ENCODE measurements at regions not wholly inside any gene's neighbourhood (a gene's known extent, or its start where the extent isn't known, plus 50 kb on each side); places are given as distances from the start of the nearest gene placed in this dataset.
A peak's percentile ranks its signal among the peaks of the same experiment; 100 is the strongest.
"Not testable (repeated sequence)": the region's sequence is repeated elsewhere in the genome, so short reads cannot be mapped to it uniquely, and the experiment has no call there.

GRCh38 chr6:74408844-74409243, 712.8 kb downstream of the CD109 start:
- H3K9me3 Mint-ChIP-seq (ENCODE audit: unreplicated experiment) = peaks cover 4% of the 10 kb centered on the region
- no peaks in the 10 kb centered on the region for H3K4me1 ChIP-seq (ENCODE audit: insufficient read depth, low read length)
- no peaks in the 10 kb centered on the region for H3K27me3 ChIP-seq (ENCODE audit: insufficient read depth, low read length)
- no peak overlapping the region for H3K27ac Mint-ChIP-seq (ENCODE audit: unreplicated experiment)
- no peaks in the 10 kb centered on the region for H3K36me3 Mint-ChIP-seq (ENCODE audit: low read depth, unreplicated experiment)
- H3K9ac ChIP-seq (ENCODE audit: low read length) = no peak overlapping the region
- no peak overlapping the region for H3K27ac ChIP-seq (ENCODE audit: low read depth, low read length)
- DNase-seq (ENCODE audit: low read depth) (peak; percentile 1), FAIRE-seq (no peak)
- peaks cover 2% of the 10 kb centered on the region for H3K4me1 Mint-ChIP-seq (ENCODE audit: low read depth, unreplicated experiment)
- TF ChIP-seq EZH2 (IDR thresholded peaks at IDR 0.05; ENCODE audit: insufficient read depth, low read length) (no peak), CTCF (IDR thresholded peaks at IDR 0.05; ENCODE audit: insufficient read depth, low read depth, low read length) (no peak)
- H4K20me1 ChIP-seq (ENCODE audit: insufficient read depth, low read length) = no peaks in the 10 kb centered on the region
- no peak overlapping the region for H3K4me3 ChIP-seq (ENCODE audit: insufficient read depth, low read depth, low read length)
- no peaks in the 10 kb centered on the region for H3K9me3 ChIP-seq (ENCODE audit: insufficient read depth, low read depth, low read length)
- no peak overlapping the region for H2AFZ ChIP-seq (ENCODE audit: low read depth, low read length)
- H3K4me3 Mint-ChIP-seq (ENCODE audit: unreplicated experiment) = no peak overlapping the region
- no peaks in the 10 kb centered on the region for H3K36me3 ChIP-seq (ENCODE audit: insufficient read depth, low read length)
- H3K27me3 Mint-ChIP-seq (ENCODE audit: low read depth, unreplicated experiment) = no peaks in the 10 kb centered on the region
- no peak overlapping the region for H3K4me2 ChIP-seq (ENCODE audit: low read length)
- no peaks in the 10 kb centered on the region for H3K79me2 ChIP-seq (ENCODE audit: insufficient read depth, low read length)

- no peaks in the 10 kb centered on the region for H3K4me1 Mint-ChIP-seq (ENCODE audit: low read depth, unreplicated experiment)
- no peaks in the 10 kb centered on the region for H3K36me3 Mint-ChIP-seq (ENCODE audit: low read depth, unreplicated experiment)
- H2AFZ ChIP-seq (ENCODE audit: low read depth, low read length) = no peak overlapping the region
- H3K4me2 ChIP-seq (ENCODE audit: low read length) = no peak overlapping the region
- H3K27me3 Mint-ChIP-seq (ENCODE audit: low read depth, unreplicated experiment) = no peaks in the 10 kb centered on the region
- no peak overlapping the region for H3K27ac ChIP-seq (ENCODE audit: low read depth, low read length)
- H3K9ac ChIP-seq (ENCODE audit: low read length) = no peak overlapping the region
- no peaks in the 10 kb centered on the region for H3K27me3 ChIP-seq (ENCODE audit: insufficient read depth, low read length)
- FAIRE-seq = no peak
- no peak overlapping the region for H3K27ac Mint-ChIP-seq (ENCODE audit: unreplicated experiment)
- no peaks in the 10 kb centered on the region for H3K9me3 ChIP-seq (ENCODE audit: insufficient read depth, low read depth, low read length)
- TF ChIP-seq CTCF (IDR thresholded peaks at IDR 0.05; ENCODE audit: insufficient read depth, low read depth, low read length) (no peak), EZH2 (IDR thresholded peaks at IDR 0.05; ENCODE audit: insufficient read depth, low read length) (no peak)
- no peak overlapping the region for H3K4me3 ChIP-seq (ENCODE audit: insufficient read depth, low read depth, low read length)
- no peaks in the 10 kb centered on the region for H4K20me1 ChIP-seq (ENCODE audit: insufficient read depth, low read length)
- H3K9me3 Mint-ChIP-seq (ENCODE audit: unreplicated experiment) = peaks cover 4% of the 10 kb centered on the region
- no peaks in the 10 kb centered on the region for H3K4me1 ChIP-seq (ENCODE audit: insufficient read depth, low read length)
- H3K36me3 ChIP-seq (ENCODE audit: insufficient read depth, low read length) = no peaks in the 10 kb centered on the region
- DNase-seq (ENCODE audit: low read depth) = peak; percentile 43
- no peaks in the 10 kb centered on the region for H3K79me2 ChIP-seq (ENCODE audit: insufficient read depth, low read length)
- H3K4me3 Mint-ChIP-seq (ENCODE audit: unreplicated experiment) = no peak overlapping the region
Observed at GRCh38 chr6:74404366-74404765, 708.4 kb downstream of the CD109 start.

GRCh38 chr6:74402781-74403180, 706.8 kb downstream of the CD109 start:
- Histone ChIP-seq H3K9me3 (ENCODE audit: insufficient read depth, low read depth, low read length) (no peaks in the 10 kb centered on the region), H3K36me3 (ENCODE audit: insufficient read depth, low read length) (no peaks in the 10 kb centered on the region), H4K20me1 (ENCODE audit: insufficient read depth, low read length) (no peaks in the 10 kb centered on the region), H3K4me2 (ENCODE audit: low read length) (no peak overlapping the region), H3K9ac (ENCODE audit: low read length) (no peak overlapping the region), H3K4me3 (ENCODE audit: insufficient read depth, low read depth, low read length) (no peak overlapping the region), H3K4me1 (ENCODE audit: insufficient read depth, low read length) (no peaks in the 10 kb centered on the region), H3K27ac (ENCODE audit: low read depth, low read length) (no peak overlapping the region), H2AFZ (ENCODE audit: low read depth, low read length) (no peak overlapping the region), H3K79me2 (ENCODE audit: insufficient read depth, low read length) (no peaks in the 10 kb centered on the region), H3K27me3 (ENCODE audit: insufficient read depth, low read length) (no peaks in the 10 kb centered on the region)
- FAIRE-seq (no peak), DNase-seq (ENCODE audit: low read depth) (no peak)
- TF ChIP-seq CTCF (IDR thresholded peaks at IDR 0.05; ENCODE audit: insufficient read depth, low read depth, low read length) = no peak
- TF ChIP-seq EZH2 (IDR thresholded peaks at IDR 0.05; ENCODE audit: insufficient read depth, low read length) = no peak
- Mint-ChIP-seq H3K27ac (ENCODE audit: unreplicated experiment) (no peak overlapping the region), H3K4me3 (ENCODE audit: unreplicated experiment) (no peak overlapping the region), H3K36me3 (ENCODE audit: low read depth, unreplicated experiment) (no peaks in the 10 kb centered on the region), H3K27me3 (ENCODE audit: low read depth, unreplicated experiment) (no peaks in the 10 kb centered on the region), H3K4me1 (ENCODE audit: low read depth, unreplicated experiment) (no peaks in the 10 kb centered on the region), H3K9me3 (ENCODE audit: unreplicated experiment) (peaks cover 4% of the 10 kb centered on the region)

- not testable (repeated sequence) for H3K27ac ChIP-seq (ENCODE audit: low read depth, low read length); H3K27ac Mint-ChIP-seq (ENCODE audit: unreplicated experiment); H3K4me1 Mint-ChIP-seq (ENCODE audit: low read depth, unreplicated experiment); H3K4me1 ChIP-seq (ENCODE audit: insufficient read depth, low read length); H3K4me3 Mint-ChIP-seq (ENCODE audit: unreplicated experiment); H3K36me3 Mint-ChIP-seq (ENCODE audit: low read depth, unreplicated experiment); H2AFZ ChIP-seq (ENCODE audit: low read depth, low read length); H3K27me3 Mint-ChIP-seq (ENCODE audit: low read depth, unreplicated experiment); H3K4me2 ChIP-seq (ENCODE audit: low read length); H3K27me3 ChIP-seq (ENCODE audit: insufficient read depth, low read length); FAIRE-seq; H3K36me3 ChIP-seq (ENCODE audit: insufficient read depth, low read length); DNase-seq (ENCODE audit: low read depth); H3K79me2 ChIP-seq (ENCODE audit: insufficient read depth, low read length); H3K4me3 ChIP-seq (ENCODE audit: insufficient read depth, low read depth, low read length); H3K9ac ChIP-seq (ENCODE audit: low read length); H3K9me3 ChIP-seq (ENCODE audit: insufficient read depth, low read depth, low read length); H4K20me1 ChIP-seq (ENCODE audit: insufficient read depth, low read length)
- peaks cover 15% of the 10 kb centered on the region for H3K9me3 Mint-ChIP-seq (ENCODE audit: unreplicated experiment)
Observed at GRCh38 chr6:74378437-74378836, 682.4 kb downstream of the CD109 start.

Measured in astrocyte (in vitro differentiated cells and primary cell).